Smooth muscle cell (in vitro differentiated cells): ENCODE measurements at regions not wholly inside any gene's neighbourhood (a gene's known extent, or its start where the extent isn't known, plus 50 kb on each side); places are given as distances from the start of the nearest gene placed in this dataset.

ENCODE experiments used
- DNase-seq: peaks from one replicate; lab custom pipeline; 2025; ENCODE audit not compliant: unreplicated experiment; lab: John Stamatoyannopoulos, UW
- H2AFZ ChIP-seq: fragments of 200-600 bp; sonication (generic); 2 replicates; pipeline ENCODE4 v1.6.0; 2016; ENCODE audit warnings: antibody characterized with exemption, low read depth, mild to moderate bottlenecking
- H3F3A ChIP-seq: fragments of 200-600 bp; sonication (generic); 2 replicates; pipeline ENCODE4 v1.6.0; 2017; ENCODE audit warnings: antibody characterized with exemption, low read depth
- H3K27ac ChIP-seq: fragments of 200-600 bp; sonication (generic); 2 replicates; pipeline ENCODE4 v1.5.1; 2016; ENCODE audit warnings: low read depth, mild to moderate bottlenecking
- H3K27me3 ChIP-seq: fragments of 200-600 bp; sonication (generic); 2 replicates; pipeline ENCODE4 v1.6.1; 2016; ENCODE audit warnings: low read depth, mild to moderate bottlenecking
- H3K36me3 ChIP-seq: fragments of 200-600 bp; sonication (generic); 2 replicates; pipeline ENCODE4 v1.5.1; 2016; ENCODE audit warnings: low read depth
- H3K4me1 ChIP-seq: fragments of 200-600 bp; sonication (generic); 2 replicates; pipeline ENCODE4 v1.5.1; 2016; ENCODE audit warnings: low read depth
- H3K4me2 ChIP-seq: fragments of 200-600 bp; sonication (generic); 2 replicates; pipeline ENCODE4 v1.6.0; 2016; ENCODE audit warnings: mild to moderate bottlenecking
- H3K4me3 ChIP-seq: fragments of 200-600 bp; sonication (generic); 2 replicates; pipeline ENCODE4 v1.5.1; 2016; ENCODE audit warnings: mild to moderate bottlenecking
- H3K79me2 ChIP-seq: fragments of 200-600 bp; sonication (generic); 2 replicates; pipeline ENCODE4 v1.6.0; 2016; ENCODE audit warnings: low read depth, mild to moderate bottlenecking
- H3K9ac ChIP-seq: fragments of 200-600 bp; sonication (generic); 2 replicates; pipeline ENCODE4 v1.6.0; 2016; ENCODE audit warnings: low read depth
- H3K9me3 ChIP-seq: fragments of 200-600 bp; sonication (generic); replicated peaks from 2 replicates; pipeline ENCODE4 v1.5.1; 2016; ENCODE audit warnings: low read depth
- H4K20me1 ChIP-seq: fragments of 200-600 bp; sonication (generic); 2 replicates; pipeline ENCODE4 v1.6.0; 2016; ENCODE audit warnings: low read depth
- CTCF ChIP-seq: fragments of 200-600 bp; sonication (generic); IDR thresholded peaks from 2 replicates; pipeline ENCODE4 v1.5.1; 2017; ENCODE audit warnings: borderline replicate concordance, mild to moderate bottlenecking, antibody characterized with exemption; ENCODE audit not compliant: insufficient read depth, poor library complexity, severe bottlenecking
- WGBS: methylation state at CpG from one replicate; pipeline ENCODE4 v1.1.7; 2016; ENCODE audit warnings: low lambda C conversion rate; 5-methylcytosine and 5-hydroxymethylcytosine counted together

- TF ChIP-seq CTCF = no peak
- Histone ChIP-seq H3K27me3 (peaks cover 53% of the 10 kb centered on the region), H3K4me2 (no peak overlapping the region), H3K27ac (no peak overlapping the region), H2AFZ (no peak overlapping the region), H4K20me1 (no peaks in the 10 kb centered on the region), H3K79me2 (no peaks in the 10 kb centered on the region), H3F3A (no peaks in the 10 kb centered on the region), H3K9me3 (no peaks in the 10 kb centered on the region), H3K36me3 (no peaks in the 10 kb centered on the region), H3K4me3 (no peak overlapping the region), H3K4me1 (no peaks in the 10 kb centered on the region), H3K9ac (no peak overlapping the region)
- WGBS = 87% methylated on average over 2 of the region's 2 CpGs
- no peak for DNase-seq
Measured at GRCh38 chr22:22048318-22048942, 65.8 kb upstream of the TOP3B start.

- peaks cover 60% of the 10 kb centered on the region for H3K27me3 ChIP-seq
- no peak overlapping the region for H3K4me3 ChIP-seq
- H3K4me1 ChIP-seq = no peaks in the 10 kb centered on the region
- no peak for DNase-seq
- H3K9me3 ChIP-seq = no peaks in the 10 kb centered on the region
- WGBS = 67% methylated on average over 4 of the region's 4 CpGs
- no peak overlapping the region for H3K4me2 ChIP-seq
- H4K20me1 ChIP-seq = no peaks in the 10 kb centered on the region
- no peaks in the 10 kb centered on the region for H3K36me3 ChIP-seq
- no peaks in the 10 kb centered on the region for H3F3A ChIP-seq
- no peak for TF ChIP-seq CTCF
- H2AFZ ChIP-seq = no peak overlapping the region
- no peak overlapping the region for H3K9ac ChIP-seq
- H3K27ac ChIP-seq = no peak overlapping the region
- H3K79me2 ChIP-seq = no peaks in the 10 kb centered on the region
Measured at GRCh38 chr22:22047776-22048175, 65.2 kb upstream of the TOP3B start.

GRCh38 chr22:22047266-22047665 lies 64.7 kb upstream of the TOP3B start:
- no peak overlapping the region for H2AFZ ChIP-seq
- H3K4me3 ChIP-seq = no peak overlapping the region
- no peaks in the 10 kb centered on the region for H4K20me1 ChIP-seq
- H3K4me2 ChIP-seq = no peak overlapping the region
- no peaks in the 10 kb centered on the region for H3K9me3 ChIP-seq
- H3K27me3 ChIP-seq = peaks cover 62% of the 10 kb centered on the region
- no peak for TF ChIP-seq CTCF
- H3K36me3 ChIP-seq = no peaks in the 10 kb centered on the region
- no peak for DNase-seq
- no peak overlapping the region for H3K27ac ChIP-seq
- no peak overlapping the region for H3K9ac ChIP-seq
- 55% methylated on average over 3 of the region's 3 CpGs for WGBS
- H3F3A ChIP-seq = no peaks in the 10 kb centered on the region
- H3K4me1 ChIP-seq = no peaks in the 10 kb centered on the region
- H3K79me2 ChIP-seq = no peaks in the 10 kb centered on the region

GRCh38 chr22:22046370-22046769 lies 63.8 kb upstream of the TOP3B start:
- H2AFZ ChIP-seq = no peak overlapping the region
- no peak overlapping the region for H3K4me2 ChIP-seq
- no peaks in the 10 kb centered on the region for H3K36me3 ChIP-seq
- H3K4me3 ChIP-seq = no peak overlapping the region
- no peak overlapping the region for H3K9ac ChIP-seq
- no peaks in the 10 kb centered on the region for H4K20me1 ChIP-seq
- no peaks in the 10 kb centered on the region for H3K79me2 ChIP-seq
- no peak overlapping the region for H3K27ac ChIP-seq
- DNase-seq = no peak
- H3F3A ChIP-seq = no peaks in the 10 kb centered on the region
- WGBS = 29% methylated on average over 3 of the region's 3 CpGs
- H3K9me3 ChIP-seq = no peaks in the 10 kb centered on the region
- no peak for TF ChIP-seq CTCF
- H3K4me1 ChIP-seq = no peaks in the 10 kb centered on the region
- H3K27me3 ChIP-seq = peaks cover 62% of the 10 kb centered on the region
